GM21619 (cell line): ENCODE measurements at regions not wholly inside any gene's neighbourhood (a gene's known extent, or its start where the extent isn't known, plus 50 kb on each side); places are given as distances from the start of the nearest gene placed in this dataset.

Source experiments
- ATAC-seq: cut with Tn5 transposase; IDR thresholded peaks from one replicate; pipeline ENCODE4 v1.9.1; 2021; ENCODE audit not compliant: unreplicated experiment

- no peak for ATAC-seq
Measured at GRCh38 chrX:20481632-20482031, 214.9 kb upstream of the RPS6KA3 start.

- ATAC-seq: no peak
Measured at GRCh38 chrX:20479896-20480295, 213.2 kb upstream of the RPS6KA3 start.

GRCh38 chrX:20479048-20479447 lies 212.3 kb upstream of the RPS6KA3 start:
- ATAC-seq: no peak

GRCh38 chrX:20477836-20478524 lies 211.3 kb upstream of the RPS6KA3 start:
- no peak for ATAC-seq

- ATAC-seq: no peak
Measured at GRCh38 chrX:20477219-20477618, 210.5 kb upstream of the RPS6KA3 start.

- ATAC-seq: no peak
Measured at GRCh38 chrX:20472620-20473258, 206.0 kb upstream of the RPS6KA3 start.

GRCh38 chrX:20472148-20472547 lies 205.4 kb upstream of the RPS6KA3 start:
- no peak for ATAC-seq

- ATAC-seq: no peak
Measured at GRCh38 chrX:20471483-20471882, 204.8 kb upstream of the RPS6KA3 start.

- no peak for ATAC-seq
Measured at GRCh38 chrX:20463296-20464075, 196.8 kb upstream of the RPS6KA3 start.

- no peak for ATAC-seq
Measured at GRCh38 chrX:20461576-20461975, 194.9 kb upstream of the RPS6KA3 start.

- no peak for ATAC-seq
Measured at GRCh38 chrX:20461002-20461401, 194.3 kb upstream of the RPS6KA3 start.

- no peak for ATAC-seq
Measured at GRCh38 chrX:20459410-20460350, 193.0 kb upstream of the RPS6KA3 start.

- no peak for ATAC-seq
Measured at GRCh38 chrX:20456971-20457370, 190.3 kb upstream of the RPS6KA3 start.

- ATAC-seq: no peak
Measured at GRCh38 chrX:20455001-20455400, 188.3 kb upstream of the RPS6KA3 start.

- no peak for ATAC-seq
Measured at GRCh38 chrX:20454117-20454516, 187.4 kb upstream of the RPS6KA3 start.

GRCh38 chrX:20452487-20452886 lies 185.8 kb upstream of the RPS6KA3 start:
- peak; percentile 78 for ATAC-seq

GRCh38 chrX:20451929-20452328 lies 185.2 kb upstream of the RPS6KA3 start:
- ATAC-seq: no peak

- no peak for ATAC-seq
Measured at GRCh38 chrX:20445109-20445508, 178.4 kb upstream of the RPS6KA3 start.

- ATAC-seq: no peak
Measured at GRCh38 chrX:20442597-20442996, 175.9 kb upstream of the RPS6KA3 start.

GRCh38 chrX:20441123-20441522 lies 174.4 kb upstream of the RPS6KA3 start:
- no peak for ATAC-seq
